ENCODE measurements at regions not wholly inside any gene's neighbourhood (a gene's known extent, or its start where the extent isn't known, plus 50 kb on each side); places are given as distances from the start of the nearest gene placed in this dataset.

GRCh38 chr4:116923389-116923788 is 162.0 kb downstream of the TRAM1L1 start:
- DNase-seq (ENCODE audit: extremely low spot score), result no peak
- TF ChIP-seq CTCF (IDR thresholded peaks at IDR 0.05; ENCODE audit: control extremely low read depth, extremely low read depth, low read depth, missing control alignments), result no peak
- ChIA-PET CTCF (interaction anchor here (1.4 kb wide), 1 partner anchor 16 kb away, joined by 3 read pairs; no protein-coding TSS in a partner anchor), POLR2A (no interaction called here)

DNA sequence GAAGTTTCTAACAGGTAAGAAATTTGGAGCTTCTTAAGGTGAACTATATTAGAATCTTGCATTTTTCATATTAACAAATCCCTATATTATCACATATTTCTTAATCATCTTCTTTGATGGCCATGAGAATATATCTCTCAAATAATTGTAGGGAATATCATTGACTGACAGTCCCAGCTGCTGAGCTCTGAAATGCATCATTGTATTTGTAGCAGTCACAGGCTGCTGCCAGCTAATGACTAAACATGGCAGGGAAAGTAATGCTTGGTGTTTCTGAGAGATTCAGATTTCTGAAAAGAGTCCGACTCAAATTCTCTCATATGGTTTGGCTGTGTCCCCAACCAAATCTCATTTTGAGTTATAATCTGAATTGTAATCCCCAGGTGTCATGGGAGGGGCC is 171.9 kb downstream of the TRAM1L1 start:
- no peak for DNase-seq (ENCODE audit: extremely low spot score)
- ChIA-PET CTCF (interaction anchor here (1.2 kb wide), 1 partner anchor 12 kb away, joined by 3 read pairs; no protein-coding TSS in a partner anchor), POLR2A (no interaction called here)
- no peak for TF ChIP-seq CTCF (IDR thresholded peaks at IDR 0.05; ENCODE audit: control extremely low read depth, extremely low read depth, low read depth, missing control alignments)

GRCh38 chr4:116906758-116907157 is 178.6 kb downstream of the TRAM1L1 start:
- no peak for TF ChIP-seq CTCF (IDR thresholded peaks at IDR 0.05; ENCODE audit: control extremely low read depth, extremely low read depth, low read depth, missing control alignments)
- CTCF ChIA-PET, result no interaction called here
- POLR2A ChIA-PET, result no interaction called here
- no peak for DNase-seq (ENCODE audit: extremely low spot score)

GRCh38 chr4:116899561-116899960 is 185.8 kb downstream of the TRAM1L1 start:
- no peak for DNase-seq (ENCODE audit: extremely low spot score)
- ChIA-PET POLR2A (no interaction called here), CTCF (interaction anchor here (1.5 kb wide), 2 partner anchors 10 to 12 kb away, joined by 3 read pairs; no protein-coding TSS in a partner anchor)
- no peak for TF ChIP-seq CTCF (IDR thresholded peaks at IDR 0.05; ENCODE audit: control extremely low read depth, extremely low read depth, low read depth, missing control alignments)

DNA sequence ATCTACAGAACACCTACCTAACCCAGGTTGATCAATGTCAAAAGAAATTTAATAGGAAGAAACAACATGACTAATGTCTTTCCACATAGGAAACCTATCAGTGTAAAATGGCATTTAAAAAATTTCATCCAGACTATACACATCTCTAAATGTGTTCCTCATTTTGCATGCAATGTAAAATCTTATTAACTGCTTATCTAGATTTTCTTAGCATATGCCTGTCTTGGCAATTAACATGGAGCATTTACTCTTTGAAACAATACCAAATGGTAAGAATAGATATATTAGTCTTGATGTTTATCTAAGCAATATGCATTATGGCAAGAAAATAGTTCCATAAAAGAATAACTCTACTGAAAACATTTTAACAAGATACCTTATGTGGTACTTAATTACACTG is 199.8 kb downstream of the TRAM1L1 start:
- ChIA-PET POLR2A (no interaction called here), CTCF (no interaction called here)
- DNase-seq (ENCODE audit: extremely low spot score), result no peak
- TF ChIP-seq CTCF (IDR thresholded peaks at IDR 0.05; ENCODE audit: control extremely low read depth, extremely low read depth, low read depth, missing control alignments), result no peak

DNA sequence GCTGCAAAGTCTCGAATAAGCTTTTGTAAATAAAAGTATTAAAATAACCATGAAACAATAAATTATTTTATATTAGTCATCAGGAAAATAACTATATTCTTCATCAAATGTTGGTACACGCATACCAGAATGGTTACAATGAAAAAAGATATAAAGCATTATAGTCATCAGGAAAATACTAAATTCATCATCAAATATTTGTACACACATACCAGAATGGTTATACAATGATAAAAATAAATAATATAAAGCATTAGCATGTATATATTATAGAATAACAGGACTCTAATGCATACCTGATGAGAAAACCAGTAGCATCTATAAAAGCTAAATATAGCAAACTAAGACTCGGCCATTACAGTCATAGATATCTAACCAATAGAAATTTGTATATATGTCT is 202.9 kb downstream of the TRAM1L1 start:
- CTCF ChIA-PET, result interaction anchor here (1.5 kb wide), 1 partner anchor 12 kb away, joined by 3 read pairs; no protein-coding TSS in a partner anchor

More for the DNA sequence above, 202.9 kb downstream of the TRAM1L1 start:
- POLR2A ChIA-PET, result no interaction called here
- TF ChIP-seq CTCF (IDR thresholded peaks at IDR 0.05; ENCODE audit: control extremely low read depth, extremely low read depth, low read depth, missing control alignments), result no peak
- DNase-seq (ENCODE audit: extremely low spot score), result no peak

All from GM10248 (cell line).